NCI-H1417 (cell line): ENCODE measurements at regions not wholly inside any gene's neighbourhood (a gene's known extent, or its start where the extent isn't known, plus 50 kb on each side); places are given as distances from the start of the nearest gene placed in this dataset.

ENCODE experiments used
- DNase-seq, 3 experiments: peaks; one replicate each; lab custom pipeline; 2025; lab: John Stamatoyannopoulos, UW

DNA sequence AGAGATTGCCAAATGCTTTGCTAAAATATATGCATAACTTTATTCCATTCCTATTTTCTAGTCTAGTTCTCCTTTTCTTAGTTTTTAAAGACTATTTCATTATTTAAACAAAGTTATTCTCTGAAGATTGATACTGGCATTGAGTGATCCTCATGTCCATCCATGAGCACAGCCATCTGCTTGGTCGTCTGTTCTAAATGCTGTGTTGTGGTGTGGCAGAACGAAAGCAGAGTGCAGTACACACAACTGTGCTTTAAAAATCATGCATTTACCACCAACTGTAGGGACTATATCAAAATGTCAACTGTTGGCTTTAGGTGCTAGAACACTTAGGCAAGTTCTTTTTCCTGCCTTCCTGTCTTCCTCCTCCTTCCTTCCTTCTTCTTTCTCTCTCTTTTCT lies 226.6 kb downstream of the ACKR3 start:
- DNase-seq, result no peak

DNA sequence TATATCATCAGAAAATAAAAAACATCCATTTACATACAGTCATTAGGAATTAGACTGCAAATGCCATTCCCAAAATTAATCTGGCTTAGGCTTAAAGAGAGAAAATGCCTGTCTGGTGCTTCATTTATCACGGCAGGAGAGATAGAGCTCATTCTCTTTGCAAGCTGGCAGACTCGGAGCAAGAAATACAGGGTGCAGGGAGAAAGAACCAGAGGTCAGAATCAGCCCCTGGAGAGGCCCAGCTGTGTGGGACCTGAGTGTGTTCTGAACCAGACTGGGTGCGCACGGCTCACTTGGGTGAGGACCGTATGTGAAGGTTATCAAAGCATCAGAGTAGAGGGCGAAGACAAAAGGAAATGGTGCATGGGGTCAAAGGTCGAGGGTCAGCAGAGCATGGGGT lies 227.8 kb downstream of the ACKR3 start:
- no peak for DNase-seq

DNA sequence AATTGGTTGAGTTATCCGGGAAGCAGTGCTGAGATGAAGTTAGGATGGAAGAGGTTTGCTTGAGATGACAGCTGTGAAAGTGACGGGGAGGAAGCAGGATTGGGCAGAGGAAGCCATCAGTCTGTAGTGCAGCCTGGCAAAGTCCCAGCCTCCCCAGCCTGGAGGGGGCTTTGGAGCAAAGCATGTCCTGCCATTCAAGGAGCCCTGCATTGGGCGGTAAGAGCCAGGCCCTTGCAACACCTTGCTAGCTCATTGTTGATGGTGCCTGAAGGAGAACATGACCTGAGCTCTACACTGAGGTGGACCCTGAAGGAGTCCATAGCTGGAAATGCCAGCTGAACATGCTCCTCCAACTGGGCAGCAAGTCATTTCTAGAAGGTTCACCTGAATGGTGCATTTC lies 228.9 kb downstream of the ACKR3 start:
- no peak for DNase-seq

DNA sequence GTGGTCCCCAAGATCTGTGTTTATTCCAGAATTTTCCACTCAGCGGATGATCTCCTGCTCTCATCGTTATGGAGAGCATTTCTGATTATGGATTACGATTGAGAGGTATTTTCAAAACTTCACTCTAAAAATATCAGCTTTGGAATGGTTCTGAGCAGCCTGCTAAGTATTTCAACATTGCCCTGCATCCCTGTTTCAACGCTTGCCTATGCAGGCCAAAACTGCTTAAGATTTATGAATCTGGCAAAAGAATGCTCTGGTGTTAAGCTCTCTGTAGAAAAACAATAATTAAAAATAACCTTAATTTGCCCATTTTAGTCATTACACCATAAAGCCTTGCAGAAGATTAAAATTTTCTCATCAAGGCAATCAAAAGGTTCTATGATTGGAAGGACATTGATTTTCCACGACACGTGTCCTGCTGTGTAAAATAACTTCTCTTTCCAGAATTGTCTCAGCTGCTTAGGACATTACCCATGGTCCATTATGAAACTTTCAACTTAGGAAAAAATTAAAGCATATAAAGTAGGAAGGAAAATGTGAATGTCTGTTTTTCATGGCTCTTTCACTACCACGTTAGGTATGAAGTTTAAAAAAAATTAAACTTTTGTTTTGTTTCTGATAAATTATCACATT lies 229.9 kb downstream of the ACKR3 start:
- no peak for DNase-seq

DNA sequence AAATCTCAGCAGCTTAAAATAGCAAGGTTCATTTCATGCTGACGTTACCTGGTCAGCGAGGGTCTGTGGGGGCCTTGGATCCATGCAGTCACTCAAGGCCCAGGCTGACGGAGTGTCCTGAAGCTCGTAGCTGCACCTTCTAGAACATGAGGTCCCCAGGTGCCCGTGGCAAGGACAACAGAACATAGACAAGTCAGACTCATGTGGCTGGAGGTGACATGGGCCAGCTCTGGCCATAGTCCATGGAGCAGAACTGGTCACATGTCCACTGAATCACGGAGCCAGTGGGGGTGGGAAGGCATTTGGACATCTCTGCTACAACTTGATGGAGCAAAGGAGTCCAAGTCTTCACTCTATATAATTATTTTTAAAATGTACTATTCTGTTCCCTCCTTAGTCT lies 233.2 kb downstream of the ACKR3 start:
- no peak for DNase-seq

DNA sequence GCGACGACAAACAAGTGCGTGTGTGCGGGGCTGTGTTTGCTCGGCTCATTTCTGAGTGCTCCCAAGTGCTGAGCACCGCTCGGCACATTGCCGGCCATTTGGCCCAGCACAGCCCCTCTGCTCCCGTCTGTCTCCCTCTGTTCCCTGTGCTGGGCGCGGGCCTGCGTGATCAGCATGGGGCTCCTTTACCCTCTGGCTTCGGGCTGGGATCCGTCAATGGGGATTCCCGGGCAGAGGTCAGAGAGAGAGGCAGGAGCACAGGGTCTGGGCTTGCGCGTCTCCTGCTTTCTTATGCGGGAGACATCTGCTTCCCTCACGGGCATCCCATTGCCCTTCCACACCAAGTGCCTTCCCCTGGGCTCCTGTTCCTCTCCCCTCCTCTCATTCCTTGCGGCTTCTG lies 234.0 kb downstream of the ACKR3 start:
- no peak for DNase-seq

DNA sequence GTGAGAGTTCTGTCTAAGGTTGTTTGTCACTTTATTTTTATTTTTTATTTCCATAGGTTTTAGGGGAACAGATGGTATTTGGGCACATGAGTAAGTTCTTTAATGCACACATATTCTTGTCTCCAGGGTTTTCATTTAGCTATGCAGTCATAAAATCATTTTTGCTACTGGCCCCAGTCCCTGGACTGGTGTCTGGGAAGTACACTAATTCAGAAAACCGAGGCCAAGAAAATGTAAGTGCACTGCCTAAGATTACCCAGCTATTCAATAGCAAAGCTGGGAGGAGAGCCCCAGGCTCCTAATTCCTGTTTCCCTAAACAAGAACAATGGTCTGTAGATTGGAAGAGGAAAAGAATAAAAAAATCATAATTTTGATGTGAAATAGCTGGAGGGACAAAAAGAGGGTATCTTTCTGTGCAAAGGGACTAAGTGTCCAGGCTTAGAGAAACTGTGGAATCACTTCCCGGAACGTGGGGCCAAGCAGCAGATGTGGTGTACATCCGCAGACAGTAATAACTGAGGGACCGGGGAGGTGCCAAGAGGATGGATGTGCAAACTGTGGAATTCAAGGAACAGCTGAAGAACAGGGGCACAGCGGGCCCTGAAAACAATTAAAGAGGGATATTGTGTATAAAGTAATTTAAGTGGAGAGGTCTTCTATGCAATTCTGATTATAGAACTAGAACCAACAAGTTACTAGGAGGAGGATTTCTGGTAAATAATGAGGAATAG lies 236.3 kb downstream of the ACKR3 start:
- DNase-seq, result no peak

DNA sequence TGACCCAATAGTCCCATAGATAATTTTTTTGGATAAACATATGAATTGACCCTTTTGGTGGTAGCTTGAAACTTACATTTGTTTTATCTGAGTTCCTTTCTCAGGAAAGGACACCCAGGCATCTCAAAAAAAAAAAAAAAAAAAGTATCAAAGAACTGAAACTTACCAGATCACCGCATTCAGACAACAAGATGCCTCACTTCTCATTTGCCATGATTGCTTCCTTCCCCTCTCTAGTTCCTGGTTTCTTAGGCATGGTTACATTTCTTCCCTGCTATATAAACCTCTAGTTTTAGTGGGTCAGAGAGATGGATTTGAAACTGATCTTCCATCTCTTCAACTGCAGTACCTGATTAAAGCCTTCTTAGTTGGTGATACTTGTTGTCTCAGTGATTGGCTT lies 240.1 kb downstream of the ACKR3 start:
- no peak for DNase-seq

DNA sequence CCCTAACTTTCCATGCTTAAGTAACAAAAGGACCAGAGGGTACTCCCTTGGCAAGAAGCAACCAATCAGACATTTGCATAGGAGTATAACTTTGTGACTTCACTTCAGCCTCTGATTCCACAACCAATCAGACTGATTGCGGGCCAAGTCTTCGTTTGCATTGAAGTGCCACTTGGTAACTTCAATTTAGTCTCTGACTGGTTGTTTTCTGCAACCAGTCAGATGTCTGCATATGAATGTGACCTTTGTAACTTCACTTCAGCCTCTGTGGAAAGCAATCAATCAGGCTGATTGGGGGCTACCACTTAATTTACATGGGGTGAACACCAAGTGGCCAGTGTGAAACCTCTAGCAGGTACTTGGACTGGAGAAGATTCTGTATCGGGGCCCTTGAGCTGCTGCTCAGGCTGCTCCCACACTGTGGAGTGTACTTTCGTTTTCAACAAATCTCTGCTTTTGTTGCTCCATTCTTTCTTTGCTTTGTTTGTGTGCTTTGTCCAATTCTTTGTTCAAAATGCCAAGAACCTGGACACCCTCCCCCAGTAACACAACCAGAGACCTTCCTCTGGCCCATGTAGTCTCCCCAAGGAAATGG lies 241.5 kb downstream of the ACKR3 start:
- DNase-seq, result no peak

DNA sequence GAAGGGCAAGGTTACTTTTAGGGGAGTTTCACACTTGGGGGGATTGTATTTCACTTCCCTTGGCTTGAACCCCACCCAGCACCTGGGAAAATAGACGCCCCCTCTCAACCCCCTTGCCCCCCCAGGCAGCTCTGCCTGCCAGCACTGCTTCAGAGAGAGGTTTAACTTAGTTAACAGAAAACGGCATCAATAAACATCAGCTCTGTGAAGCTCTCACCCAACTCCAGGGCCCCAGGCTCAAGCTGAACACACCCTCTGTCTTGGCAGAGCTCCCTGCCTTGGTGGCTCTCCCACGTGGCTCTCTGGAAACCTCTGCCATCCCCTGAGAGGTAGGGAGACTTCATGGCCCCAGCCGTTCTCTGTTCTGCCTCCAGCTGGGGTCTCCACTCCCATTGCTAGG lies 244.1 kb downstream of the ACKR3 start:
- DNase-seq, result no peak

DNA sequence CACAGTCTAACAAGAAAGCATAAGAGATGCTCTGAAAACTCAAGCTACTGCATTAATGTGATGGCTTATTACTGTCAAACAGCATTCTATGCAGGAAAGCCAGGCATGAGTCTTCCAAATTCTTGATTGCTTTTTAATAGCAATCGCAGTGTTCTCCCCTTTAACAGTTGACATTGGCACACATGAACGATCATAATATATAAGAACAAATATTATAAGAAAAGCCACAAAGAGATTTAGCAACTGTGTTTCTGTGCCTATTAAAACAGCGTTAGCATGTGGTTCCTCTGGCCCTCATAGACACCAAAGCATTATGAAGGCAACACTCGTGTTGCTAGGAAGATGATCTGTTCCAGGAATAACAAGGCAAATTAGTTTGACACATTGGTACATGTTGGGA lies 245.0 kb downstream of the ACKR3 start:
- no peak for DNase-seq

DNA sequence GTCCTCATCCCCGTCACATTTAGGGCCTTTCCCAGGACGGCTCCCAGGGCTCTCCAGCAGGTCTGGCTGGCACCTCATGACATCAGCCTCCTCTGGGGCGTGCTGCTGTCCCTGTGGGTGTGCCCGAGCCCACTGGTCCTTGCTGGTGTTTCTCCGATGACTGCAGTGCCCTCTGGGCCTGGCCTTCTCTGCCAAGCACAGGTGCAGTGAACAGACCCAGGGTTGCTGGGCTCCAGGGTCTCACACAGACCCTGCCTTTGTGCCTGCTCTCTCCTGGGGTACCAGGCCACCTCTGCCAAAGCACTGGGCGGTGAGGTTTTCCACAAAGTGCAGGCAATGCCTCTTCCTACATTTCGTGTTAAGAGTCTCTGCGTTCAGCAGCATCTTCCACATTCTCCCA lies 246.1 kb downstream of the ACKR3 start:
- no peak for DNase-seq

DNA sequence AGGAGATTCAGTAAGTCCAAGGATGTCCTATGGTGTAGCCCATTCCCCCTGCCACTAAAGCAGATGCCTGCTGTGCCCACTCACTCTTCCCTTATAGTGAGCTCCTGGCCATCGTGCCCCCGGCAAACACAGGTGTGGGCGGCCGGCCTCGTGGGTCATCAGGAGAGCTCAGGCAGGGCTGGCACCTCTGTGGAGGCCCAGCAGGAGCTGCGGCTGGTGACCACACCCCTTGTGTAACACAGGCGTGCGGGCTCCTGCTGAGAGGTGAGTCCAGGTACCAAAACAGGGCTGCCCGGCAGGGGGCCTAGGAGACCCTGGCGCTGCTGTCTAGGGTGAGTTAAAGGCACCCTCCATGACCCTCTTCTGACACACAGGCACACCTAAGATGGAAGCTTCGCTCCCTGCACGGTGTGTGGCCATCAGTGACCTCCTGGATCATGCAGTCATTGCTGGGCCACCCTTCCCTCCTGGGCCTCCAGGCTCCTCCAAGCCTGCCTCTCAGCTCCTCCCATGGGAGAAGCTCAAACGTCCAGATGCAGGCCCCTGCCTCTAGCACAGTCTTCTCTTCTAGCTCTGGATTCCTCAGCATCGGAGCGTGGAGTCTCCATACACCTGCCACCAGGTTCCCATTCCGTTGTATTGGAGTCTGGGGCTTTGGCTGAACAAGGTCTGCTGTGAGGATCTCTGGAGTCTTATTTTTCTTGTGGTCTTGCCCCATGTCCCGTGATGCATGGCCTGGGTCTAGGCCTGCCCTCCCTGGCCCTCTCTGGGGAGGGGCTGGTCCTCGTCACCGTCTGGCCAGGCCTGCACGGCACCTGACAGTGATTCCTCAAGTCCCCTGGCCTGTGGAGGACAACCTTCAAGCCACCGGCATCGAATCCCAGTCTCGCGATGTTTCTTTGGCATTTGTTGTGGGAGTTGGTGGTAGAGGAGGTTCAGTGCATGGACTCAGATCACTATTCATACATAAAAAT lies 246.9 kb downstream of the ACKR3 start:
- no peak for DNase-seq

DNA sequence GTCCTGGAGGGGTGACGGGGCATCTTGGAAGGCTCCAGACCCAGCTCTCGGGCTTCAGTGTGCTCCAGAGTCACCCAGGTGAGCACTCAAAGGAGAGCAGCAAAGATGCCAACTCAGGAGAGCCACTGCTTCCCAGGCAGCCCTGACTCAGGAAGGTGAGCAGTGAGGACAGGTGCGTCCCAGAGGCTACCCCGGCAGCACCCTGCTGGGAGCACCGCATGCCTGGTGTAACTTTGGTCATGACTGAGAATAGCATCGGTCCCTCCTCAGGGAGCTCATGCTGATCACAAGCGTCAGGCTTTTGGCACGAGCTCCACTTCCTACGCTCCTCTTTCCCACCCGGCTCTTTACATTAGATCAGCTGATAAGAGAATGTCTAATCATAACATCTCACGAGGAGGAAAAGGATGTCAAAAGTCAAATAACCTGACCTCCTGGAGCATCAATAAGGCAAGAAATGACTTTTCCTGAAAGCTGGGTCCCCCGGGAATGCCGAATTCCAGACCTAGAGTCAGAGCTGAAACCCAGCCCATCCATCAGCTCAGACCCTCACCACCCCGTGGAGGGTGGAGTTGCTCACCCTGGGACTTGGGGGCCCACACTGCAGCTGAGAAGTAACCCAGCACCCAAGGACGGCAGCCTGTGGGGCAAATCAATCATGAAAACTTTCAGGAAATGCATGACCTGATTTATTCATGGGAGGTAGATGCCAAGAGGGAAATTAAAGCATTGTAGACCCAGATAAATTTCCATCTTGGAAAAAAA lies 248.8 kb downstream of the ACKR3 start:
- no peak for DNase-seq

DNA sequence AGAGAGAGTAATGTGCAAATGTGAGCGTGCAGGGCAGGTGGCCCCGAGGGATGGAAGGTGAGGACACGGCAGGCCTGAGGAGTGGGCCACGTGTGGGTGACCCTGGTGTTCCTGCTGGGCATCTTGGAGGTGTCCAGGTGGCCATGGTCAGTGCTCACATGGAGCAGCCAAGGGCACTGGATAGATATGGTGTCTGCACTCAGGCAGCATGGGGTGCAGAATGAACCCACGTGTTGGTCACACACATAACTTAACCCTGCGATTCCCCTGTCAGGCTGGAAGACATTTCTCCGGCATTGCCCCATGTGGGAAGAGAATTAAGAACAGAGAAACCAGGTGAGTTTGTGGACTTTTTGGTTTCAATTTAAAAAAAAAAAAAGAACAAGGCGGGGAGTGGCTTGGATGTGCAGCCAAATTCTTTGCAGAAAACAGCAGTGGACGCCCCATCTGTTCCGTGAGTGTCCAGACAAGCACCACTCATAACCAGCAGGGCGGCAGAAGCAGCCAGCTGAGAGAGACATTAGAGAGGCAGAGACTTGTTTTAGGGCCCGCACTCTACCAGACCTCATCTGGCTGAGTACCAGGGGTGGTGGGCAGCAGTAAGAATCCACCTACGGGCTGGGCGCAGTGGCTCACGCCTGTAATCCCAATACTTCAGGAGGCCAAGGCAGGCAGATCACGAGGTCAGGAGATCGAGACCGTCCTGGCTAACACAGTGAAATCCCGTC lies 249.8 kb downstream of the ACKR3 start:
- peak in 1 of 3 experiments; percentile 61 for DNase-seq

DNA sequence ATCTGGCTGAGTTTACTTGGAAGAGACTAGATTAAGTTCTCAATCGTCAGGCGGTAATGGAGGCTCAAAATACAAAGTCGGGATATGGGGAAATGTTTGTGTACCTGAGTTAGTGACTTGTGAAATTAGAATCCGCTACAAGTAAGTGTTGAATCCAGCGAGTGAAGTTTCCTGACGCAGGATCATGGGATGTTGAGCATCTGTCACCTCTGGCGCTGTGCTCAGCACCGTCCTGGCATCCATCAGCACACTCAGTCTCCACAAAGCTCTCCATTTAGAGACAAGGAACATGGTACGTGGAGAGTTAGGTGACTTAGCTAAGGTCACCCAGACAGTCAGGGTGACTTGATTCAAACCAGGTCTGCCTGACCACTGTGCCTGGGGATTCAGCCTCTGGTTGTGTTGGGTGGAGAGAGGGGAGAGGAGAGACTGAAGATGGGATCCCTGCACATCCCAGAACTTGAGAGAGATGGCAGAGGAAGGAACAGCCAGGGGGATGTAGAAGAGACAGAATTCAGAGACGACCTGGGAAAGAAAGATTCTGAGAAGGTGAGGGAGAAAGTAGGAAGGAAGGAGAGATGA lies 251.2 kb downstream of the ACKR3 start:
- no peak for DNase-seq

DNA sequence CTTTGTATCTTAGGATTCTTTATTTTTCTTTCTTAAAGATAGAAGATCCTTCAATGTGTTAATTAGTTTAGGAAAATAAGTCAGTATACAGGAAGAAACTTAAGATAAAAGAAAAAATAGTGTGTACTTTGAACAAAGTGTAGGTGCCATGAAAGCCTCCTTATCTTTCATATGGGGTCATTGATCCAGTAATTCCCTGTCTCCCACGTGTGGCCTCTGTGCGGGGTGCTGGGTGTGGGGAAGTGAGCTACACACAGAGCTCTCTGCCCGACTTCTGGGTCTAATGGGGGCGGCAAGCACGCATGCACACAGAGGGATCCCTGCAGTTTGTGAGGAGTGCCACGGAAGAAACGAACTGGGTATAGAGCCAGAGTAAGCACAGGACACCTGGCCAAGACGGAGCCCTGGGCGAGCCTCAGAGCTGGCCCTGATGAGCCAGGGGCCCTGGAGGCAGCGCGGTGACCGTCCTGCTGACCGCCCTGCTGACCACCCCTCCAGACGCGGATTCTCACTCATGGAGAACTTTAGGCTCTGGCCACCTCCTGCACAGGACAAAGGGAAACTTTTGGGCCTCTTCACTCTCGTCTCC lies 253.5 kb downstream of the ACKR3 start:
- no peak for DNase-seq

DNA sequence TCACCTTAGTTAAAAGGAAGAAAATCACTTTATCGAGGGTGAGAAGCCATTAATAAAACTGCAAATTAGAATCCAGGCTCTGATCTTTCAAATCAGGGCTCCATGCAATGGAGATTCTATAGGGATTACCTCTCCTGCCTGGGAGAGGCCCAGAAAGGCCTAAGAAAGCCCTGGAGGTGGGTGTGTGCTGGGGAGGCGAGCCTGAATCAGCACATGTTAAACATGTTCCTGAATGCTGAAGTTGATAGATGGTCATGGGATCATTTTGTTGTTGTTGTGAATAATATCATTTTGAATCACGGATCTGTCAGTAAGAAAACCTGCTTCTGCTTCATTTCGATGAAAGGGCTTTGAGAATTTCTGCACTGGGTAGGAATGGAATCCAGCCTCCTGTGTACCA lies 254.3 kb downstream of the ACKR3 start:
- DNase-seq, result no peak

DNA sequence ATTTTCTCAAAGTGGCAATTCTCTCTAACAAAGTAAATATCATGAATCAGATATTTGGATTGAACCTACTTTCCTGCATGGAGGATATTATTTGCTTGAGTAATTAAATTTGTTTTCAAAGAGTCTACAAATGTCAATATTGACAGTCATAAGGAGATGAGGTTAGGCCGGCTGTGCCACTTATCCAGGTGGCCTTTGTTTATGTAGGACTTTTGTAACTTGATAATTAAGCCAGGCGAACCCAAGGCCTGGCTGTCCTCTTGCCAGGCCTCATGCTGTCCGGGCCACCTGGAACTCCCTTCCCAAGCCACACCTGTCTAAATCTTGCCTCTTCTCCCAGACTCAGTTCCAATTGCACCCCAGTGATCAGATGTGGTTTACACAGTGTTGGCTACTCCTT lies 255.2 kb downstream of the ACKR3 start:
- DNase-seq, result peak; percentile 57 to 87 (median 64)

DNA sequence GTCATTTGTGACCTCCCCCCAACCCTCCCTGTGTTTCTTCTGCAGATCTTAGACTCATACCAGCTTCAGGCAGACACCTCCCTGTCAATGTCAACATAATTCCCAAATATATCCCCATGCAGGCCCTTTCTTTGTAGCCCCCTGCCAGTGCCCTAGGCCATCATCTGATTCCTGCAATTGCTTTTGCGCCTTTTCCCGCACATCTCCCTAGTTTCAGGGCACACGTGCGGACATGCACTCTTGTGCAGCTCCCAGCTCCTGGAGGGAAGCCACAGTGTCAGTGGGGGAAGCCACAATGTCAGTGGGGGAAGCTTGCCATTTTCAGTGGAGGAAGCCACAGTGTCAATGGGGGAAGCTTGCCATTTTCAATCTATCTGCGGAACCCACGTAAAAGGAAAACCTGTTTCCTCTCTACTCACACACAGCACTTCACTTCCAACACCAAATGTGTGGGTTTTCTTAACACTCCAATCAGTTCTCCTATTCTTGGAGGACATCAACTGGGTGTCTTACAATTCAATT lies 256.4 kb downstream of the ACKR3 start:
- no peak for DNase-seq
